Loucy (cell line): ENCODE measurements at regions not wholly inside any gene's neighbourhood (a gene's known extent, or its start where the extent isn't known, plus 50 kb on each side); places are given as distances from the start of the nearest gene placed in this dataset.

Experiments used
- EZH2phosphoT487 ChIP-seq: fragments of 200-600 bp; IDR thresholded peaks from 2 replicates; pipeline ENCODE4 v1.6.1; 2018; ENCODE audit warnings: antibody characterized with exemption, mild to moderate bottlenecking, moderate library complexity, borderline replicate concordance
- TF ChIP-seq, protein P1 (sequence below): fragments of 200-600 bp; sonication (generic); conservative IDR thresholded peaks from 2 replicates; pipeline ENCODE4 v1.5.1; 2014; ENCODE audit warnings: mild to moderate bottlenecking, antibody characterized with exemption, low read length

- TF ChIP-seq, protein P1, sequence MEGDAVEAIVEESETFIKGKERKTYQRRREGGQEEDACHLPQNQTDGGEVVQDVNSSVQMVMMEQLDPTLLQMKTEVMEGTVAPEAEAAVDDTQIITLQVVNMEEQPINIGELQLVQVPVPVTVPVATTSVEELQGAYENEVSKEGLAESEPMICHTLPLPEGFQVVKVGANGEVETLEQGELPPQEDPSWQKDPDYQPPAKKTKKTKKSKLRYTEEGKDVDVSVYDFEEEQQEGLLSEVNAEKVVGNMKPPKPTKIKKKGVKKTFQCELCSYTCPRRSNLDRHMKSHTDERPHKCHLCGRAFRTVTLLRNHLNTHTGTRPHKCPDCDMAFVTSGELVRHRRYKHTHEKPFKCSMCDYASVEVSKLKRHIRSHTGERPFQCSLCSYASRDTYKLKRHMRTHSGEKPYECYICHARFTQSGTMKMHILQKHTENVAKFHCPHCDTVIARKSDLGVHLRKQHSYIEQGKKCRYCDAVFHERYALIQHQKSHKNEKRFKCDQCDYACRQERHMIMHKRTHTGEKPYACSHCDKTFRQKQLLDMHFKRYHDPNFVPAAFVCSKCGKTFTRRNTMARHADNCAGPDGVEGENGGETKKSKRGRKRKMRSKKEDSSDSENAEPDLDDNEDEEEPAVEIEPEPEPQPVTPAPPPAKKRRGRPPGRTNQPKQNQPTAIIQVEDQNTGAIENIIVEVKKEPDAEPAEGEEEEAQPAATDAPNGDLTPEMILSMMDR = no peak
- TF ChIP-seq EZH2phosphoT487 = no peak
Measured at GRCh38 chr14:48853159-48853558, 733.0 kb downstream of the RPS29 start.
